NOMO-1 (cell line): ENCODE measurements at regions not wholly inside any gene's neighbourhood (a gene's known extent, or its start where the extent isn't known, plus 50 kb on each side); places are given as distances from the start of the nearest gene placed in this dataset.

ENCODE experiments used
- DNase-seq, 2 experiments: peaks; one replicate each; lab custom pipeline; 2025; ENCODE audit not compliant: unreplicated experiment in 2 of 2; lab: John Stamatoyannopoulos, UW

DNA sequence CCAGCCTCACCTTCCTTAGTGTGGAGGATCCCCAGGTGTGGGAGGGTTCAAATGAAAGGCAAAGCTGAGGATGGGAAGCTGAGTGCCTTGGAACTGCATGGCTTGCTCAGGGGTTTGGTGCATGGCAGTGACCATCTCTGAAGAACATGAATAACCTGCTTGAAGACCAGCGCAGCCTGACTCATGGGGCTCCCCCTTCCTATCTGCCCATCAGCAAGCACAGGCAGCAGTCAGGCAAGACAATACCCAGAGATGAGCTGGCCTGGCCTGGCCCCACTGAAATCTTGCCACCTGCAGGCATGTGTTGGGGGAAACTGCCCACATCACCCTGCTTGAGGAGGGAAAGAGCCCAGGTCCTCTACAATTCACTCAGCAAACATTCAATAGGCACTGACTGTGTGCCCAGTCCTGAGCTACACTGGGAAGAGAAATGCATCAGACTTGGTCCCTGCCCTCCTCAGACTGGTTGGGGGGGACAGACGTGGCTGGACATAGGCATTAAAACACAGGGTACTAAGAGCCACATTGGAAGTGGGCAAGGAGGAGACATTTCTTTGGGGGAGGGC lies 105.0 kb upstream of the ALDH1B1 start:
- no peak for DNase-seq

DNA sequence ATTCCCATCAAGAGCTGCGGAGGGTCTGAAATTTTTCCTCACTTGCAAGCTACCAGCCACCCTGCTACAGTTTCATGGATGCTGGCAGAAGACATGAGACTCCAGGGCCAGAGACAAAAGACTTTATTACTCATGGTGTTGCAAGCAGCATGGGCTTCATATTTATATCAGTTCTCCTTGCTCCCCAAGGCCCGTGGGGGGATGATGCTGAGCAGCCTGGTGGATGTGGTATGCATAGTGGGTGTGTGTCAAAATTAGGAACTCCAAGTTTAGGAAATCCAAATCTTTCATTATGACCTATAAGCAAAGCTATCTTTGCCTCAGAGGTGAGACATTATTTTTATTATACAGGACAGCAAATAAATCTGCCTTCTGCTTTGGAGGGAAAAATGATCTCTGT lies 105.7 kb upstream of the ALDH1B1 start:
- no peak for DNase-seq

DNA sequence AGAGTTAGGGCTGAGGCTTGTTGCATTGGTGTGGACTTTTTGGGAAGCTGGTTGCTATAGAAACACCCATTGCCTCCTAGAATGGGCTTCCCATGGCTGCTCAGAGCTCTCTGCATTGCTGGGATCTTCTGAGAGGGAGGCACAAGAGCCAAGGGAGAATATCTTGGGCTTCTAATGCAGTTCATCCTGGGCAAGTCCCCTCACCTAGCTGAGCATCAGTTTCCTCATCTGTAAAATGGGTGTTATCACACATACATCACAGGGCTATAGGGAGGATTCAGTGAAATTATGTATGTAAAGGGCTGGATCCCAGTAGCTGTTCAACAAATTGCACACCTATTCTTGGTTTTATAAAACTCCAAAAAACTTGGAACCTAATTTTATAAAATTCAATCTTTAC lies 106.1 kb upstream of the ALDH1B1 start:
- no peak for DNase-seq

DNA sequence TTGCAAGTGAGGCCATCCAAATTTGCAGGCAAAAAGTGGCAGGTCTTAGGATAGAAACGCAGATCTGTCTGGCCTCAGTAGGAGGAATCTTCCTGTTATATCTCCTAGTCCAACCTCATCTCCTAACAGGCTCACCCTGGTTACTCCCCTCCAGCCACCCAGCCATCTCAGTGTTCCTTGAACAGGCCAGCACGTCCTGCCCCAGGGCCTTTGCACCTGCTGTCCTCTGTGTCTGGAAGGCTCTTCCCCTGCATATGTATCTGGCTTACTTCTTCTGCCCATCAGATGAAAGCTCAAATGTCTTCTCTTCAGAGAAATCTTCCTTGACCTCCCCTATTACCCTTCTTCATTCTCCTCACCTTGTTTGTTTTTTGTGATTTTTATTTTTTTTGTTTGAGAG lies 107.3 kb upstream of the ALDH1B1 start:
- DNase-seq: no peak

DNA sequence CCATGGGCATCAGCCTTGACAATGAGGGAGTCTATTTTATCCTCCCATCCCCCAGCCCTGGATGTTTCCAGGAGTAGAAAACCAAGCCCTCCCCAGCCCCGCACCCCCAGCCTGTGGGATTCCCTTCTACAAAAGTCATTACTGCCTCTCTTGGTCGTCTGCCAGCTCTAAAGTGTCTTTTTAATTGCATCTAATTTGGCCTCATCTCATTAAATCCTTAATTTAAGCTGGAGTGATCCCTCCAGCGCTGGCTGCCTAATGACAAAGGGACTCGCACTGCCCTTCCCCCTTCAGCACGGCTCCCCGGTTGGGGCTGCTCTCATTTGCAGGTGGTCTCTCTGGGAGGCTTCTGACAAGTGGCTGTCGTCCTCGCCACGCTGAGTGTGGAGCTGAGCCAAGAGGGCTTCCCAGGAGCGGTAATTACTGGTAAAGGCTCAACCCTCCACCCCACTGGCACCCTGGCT lies 107.9 kb upstream of the ALDH1B1 start:
- no peak for DNase-seq

DNA sequence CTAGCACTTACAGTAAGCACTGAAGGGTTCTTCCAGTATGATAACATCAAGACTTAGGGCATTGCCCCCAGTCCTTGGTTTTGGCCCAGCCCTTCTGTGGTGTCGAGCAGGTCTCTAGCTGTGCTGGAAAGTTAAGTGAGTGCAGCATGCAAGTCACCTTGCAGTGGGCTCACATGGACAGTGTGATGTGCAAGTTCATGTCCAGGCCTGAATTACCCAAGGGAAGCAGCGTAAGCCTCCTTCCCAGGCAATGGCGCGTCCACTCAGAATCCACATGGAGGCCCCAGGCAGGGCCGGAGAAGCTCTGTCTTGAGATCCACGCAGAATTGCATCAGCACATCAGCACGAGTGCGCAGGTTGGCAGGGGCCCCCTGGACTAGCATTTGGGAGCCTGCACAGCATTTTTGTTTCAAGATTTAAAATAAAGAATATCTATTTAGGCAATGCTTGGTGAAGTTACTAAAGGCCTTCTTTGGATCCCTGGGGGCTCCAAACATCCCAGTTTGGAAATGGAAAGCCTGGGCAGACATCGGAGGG lies 108.4 kb upstream of the ALDH1B1 start:
- DNase-seq: no peak

DNA sequence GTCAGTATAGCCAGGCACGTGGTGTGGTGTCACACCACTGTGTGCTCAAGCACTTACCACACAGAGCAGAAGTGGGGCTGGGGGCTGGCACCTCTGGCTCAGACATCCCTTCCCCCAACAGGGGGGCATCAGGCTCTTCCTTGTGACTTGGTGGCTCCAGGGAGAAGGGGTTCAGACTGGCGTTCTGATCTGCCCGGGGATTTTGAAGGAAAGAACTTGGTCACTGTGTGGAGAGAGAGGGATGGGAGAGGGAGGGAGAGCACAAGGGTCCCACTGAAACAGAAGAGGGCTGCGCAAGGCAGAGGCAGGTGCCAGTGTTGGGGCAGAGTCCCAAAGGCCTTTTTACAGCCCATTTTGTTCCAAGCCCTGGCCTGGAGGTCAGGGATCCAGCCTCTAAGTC lies 109.7 kb upstream of the ALDH1B1 start:
- DNase-seq: no peak

DNA sequence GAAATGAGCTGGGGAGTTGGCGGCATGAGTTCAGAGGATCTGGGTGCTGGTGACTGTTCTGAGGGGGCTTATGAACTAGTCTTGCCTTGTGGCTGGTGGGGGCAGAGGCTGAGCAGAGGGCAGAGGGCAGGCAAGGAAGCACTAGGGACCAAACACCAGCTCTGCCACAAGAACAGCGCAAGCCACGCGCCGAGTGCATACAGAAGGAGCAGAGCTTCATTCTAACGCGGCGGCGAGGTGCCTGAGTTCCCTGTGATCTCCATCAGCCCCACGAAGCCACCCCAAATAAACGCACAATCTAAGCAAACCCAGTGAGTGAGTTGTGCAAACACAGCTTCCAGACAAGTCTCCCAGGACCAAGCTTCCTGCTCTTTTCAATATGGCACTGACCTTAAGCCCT lies 110.6 kb upstream of the ALDH1B1 start:
- DNase-seq: no peak

DNA sequence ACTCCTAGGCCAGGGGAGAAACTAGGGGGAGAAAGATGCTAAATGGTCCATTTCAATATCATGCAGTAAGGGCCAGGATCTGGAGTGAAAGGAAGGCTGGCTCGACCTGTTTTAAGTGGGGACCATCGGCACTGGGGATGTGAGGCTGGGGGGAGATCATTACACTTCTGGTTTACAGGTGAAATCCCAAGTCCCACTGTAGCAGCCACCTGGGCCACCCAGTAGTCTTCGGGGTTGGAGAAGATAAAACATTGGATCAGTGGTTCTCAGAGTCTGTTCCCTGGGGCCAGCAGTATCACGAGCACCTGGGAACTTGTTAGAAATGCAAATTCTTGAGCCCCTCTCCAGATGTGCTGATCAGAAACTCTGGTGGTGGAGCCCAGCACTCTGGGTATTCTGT lies 111.3 kb upstream of the ALDH1B1 start:
- no peak for DNase-seq

DNA sequence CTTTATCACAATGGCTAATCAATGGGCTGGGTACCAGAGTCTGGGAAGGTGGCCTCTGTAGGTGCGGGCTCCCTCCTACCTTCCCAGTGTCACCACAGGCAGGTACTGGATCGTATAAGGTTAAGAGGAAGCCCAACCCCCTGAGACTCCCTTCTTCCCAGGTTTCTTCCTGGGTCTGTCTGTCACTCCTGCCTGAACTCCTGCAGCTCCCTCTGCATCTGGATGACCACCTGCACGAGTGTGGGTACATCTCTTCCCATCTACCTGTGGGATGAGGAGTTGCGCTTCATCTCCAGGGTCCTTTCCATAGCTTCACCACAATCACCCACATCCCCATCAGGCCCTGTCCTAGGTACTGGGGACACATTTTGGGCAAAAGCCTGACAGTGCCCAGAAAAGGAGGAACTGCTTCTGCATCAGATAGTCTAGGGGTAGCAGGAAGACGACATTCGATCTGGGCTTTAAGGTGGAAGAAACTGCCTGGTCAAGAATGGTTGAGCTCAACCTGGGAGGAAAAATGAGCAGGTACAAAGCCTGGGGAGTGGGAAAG lies 112.2 kb upstream of the ALDH1B1 start:
- DNase-seq: no peak

DNA sequence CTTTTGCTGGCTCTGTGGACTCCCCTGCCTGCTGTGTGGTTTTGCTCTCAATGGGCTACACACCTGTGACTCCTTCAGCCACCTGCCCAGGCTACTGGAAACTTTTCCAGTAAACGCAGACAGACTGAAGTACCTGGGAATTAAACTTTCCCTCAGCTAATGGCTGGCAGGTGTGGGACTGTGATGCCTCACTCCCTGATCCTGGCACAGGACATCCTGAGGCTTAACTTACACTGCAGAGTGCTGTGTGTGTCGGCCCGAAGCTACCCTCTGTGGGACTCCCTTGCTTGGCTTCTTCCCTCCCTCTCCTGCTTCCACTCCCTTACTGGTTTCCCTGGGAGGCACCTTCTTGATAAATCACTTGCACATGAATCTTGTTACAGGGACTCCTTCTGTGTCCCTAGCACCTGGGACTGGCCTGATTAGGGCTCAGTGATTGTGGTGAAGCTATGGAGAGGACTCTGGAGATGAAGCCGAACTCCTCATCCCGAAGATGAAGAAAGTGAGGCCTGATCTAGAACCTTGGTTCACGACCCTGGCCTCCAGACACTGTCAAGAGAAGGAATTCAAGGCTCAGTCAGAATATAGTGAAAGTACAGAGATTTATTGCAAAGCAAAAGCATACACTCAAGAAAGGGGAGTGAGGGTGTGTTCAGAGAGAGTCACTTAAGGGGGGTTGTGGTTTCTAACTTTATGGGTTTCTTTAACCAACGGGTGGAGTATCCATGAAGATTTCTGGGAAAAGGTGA lies 113.4 kb upstream of the ALDH1B1 start:
- DNase-seq: no peak

DNA sequence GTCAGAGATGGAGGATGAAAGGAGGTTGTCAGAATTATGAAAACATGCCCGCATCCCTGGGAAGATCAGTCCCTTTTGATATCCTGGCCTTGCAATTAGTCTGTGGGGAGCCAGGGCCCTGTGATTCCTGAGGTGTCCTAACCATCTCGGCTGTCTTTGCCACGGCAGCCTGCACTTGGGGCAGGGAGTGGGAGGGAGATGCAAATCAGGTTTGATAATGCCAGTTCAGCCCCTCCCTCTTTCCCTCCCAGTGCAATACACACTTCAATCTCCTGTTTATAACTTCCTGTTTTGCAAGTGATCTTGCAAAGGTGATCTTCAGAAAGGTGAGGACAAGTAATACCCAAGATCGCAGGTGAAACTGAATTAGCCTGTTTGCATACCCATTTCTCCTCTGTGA lies 114.0 kb upstream of the ALDH1B1 start:
- no peak for DNase-seq

DNA sequence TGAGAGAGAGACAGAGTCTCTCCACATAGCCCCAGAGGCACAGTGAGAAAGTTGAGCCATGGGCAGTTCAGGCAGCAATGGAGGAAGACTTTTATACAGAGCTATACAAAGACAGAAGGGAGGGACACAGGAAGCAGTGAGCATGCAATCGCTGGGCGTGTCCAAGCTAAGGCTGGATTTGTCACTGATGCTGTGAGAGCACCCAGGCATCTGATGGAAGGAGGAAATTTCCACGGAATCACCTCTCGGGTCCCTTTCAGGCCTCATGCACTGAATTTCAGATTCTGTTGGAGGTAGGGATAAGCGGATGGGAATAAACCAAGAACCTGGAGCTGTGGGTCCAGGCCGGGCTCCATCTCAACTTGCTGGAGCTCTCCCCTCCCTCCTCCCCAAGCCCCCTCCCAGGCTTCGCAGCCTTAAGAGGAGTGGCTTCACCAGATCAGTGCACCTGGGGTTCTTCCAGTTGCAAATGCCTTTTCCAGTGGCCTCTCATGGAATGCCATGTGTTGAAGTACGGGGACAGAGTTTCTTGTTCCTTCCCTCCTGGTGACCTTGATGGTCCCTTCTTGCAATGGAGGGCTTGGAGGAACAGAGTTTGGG lies 114.8 kb upstream of the ALDH1B1 start:
- no peak for DNase-seq

DNA sequence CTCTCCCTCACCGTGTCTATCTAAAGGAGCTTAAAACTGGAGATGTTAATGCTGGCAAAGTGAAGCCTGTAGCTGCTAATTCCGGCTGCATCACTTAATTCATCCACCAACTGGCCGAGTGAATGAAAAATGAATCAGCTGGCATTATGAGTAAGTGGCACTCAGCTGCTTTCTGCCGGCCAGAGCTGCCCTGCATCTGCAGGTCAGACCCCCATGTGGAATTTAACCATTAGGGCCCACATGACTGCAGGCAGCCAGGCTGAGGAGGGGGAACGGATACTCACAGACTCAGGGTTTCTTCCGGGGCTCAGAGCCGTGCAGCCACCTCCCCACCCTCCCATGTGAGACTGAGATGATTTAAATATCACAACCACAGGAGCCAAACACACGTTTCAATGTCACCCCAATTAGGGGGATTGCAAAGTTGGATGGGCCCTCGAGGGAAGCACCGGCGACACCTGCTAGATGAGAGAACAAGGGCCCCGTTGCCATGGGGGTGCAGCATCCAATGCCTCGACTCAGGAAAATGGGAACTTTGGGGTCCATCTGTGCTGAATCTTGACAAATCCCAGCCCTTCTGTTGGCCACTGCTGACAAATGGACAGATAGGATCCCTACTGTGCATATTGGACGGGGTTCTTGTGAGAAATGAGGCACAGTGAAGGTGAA lies 115.6 kb upstream of the ALDH1B1 start:
- no peak for DNase-seq

DNA sequence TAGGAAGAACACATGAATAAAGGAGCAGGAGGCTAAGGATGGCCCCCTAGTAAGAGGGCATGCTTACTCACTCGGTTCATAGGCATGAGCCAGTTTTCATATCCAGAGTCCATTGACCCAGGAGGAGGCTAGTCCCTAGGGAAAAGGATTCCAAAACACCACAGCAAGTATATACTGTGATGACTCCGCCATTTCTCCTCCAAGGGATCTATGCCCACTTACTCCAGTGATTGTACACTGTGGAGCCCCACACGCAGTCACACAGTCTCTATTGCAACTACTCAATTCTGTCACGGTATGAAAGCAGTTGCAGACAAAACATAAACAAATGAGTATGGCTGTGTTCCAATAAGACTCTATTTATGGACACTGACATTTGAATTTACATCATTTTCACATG lies 117.7 kb upstream of the ALDH1B1 start:
- no peak for DNase-seq

DNA sequence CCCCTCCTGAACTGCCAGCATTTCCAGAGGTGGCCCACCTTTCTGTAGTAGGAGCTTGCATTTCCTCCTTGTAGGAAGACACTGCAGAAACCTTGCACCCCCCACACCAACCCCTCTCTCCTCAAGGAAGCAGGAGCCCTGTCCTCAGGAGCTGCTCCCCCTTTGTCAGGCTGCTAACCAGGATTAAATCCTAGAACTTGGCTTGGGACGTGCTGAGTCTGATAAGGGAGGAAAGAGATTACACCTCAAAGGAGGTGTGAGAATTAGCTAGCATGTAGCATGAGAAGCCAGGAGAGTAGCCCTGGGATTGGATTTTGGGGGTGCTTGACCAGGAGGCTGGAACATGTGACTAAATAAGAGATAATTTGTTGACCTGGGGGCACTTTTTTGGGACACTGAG lies 119.8 kb upstream of the ALDH1B1 start:
- DNase-seq: no peak

DNA sequence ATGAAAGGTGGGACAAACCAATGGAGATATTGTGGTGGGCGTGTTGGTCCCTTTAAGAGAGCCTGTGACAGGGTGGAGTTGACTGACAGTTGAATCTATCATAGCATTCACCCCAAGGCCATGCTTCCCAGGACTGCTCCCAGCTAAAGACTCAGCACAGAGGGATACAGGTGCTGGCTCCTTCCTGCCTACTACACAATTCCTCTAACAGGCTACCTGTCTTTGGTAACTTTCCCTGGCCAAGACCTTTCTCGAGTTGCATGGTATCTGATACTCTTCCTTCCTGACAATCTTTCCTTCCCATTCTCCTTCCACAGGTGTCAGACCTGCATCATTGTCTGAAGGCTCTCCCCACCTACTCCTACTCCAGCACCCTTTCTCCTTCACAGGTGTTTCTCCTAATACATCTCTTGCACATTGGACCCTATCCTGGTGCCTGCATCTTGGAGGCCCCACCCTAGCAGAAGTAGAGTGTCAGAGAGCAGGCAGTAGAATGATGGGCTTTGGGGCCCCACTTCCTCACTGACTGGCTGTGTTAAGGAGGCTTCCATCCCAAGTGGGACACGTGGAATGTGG lies 120.7 kb upstream of the ALDH1B1 start:
- DNase-seq: no peak

DNA sequence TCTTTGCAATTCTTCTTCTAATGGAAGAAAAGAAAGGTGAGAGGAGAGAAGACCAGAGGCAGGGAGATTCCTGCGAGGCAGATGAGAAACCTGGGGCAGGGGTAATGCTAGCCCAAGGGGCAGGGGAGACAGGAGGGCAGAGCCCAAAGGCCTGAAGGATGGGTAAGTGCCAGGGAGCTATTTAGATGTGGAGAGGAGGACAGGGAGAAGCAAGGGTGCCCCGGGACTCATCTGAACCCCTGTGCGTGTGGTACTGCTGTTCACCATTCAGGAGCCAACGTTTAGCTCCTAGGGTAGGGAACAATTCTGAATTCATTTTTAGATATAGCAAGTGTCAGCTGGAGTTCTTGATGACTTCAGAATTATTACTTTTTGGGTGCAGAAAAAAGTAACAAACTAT lies 122.7 kb upstream of the ALDH1B1 start:
- DNase-seq: no peak

DNA sequence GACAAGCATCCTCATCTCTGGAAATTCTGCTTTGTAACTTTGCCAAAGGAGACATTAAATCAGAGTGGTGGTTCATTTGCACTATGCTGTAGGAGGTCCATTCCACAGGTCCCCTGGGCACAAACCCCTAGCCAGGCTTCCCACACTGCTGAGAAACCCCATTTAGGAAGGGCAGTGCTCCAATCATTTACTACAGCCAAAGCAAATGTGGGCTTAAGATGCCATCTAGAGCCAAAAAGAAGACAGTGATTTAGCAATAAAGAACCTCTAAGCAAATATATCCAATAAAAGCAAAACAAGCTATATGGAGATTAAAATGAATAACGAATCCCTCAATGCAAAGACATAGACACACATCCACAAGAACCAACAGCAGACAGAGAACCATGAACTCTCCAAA lies 129.0 kb upstream of the ALDH1B1 start:
- no peak for DNase-seq

DNA sequence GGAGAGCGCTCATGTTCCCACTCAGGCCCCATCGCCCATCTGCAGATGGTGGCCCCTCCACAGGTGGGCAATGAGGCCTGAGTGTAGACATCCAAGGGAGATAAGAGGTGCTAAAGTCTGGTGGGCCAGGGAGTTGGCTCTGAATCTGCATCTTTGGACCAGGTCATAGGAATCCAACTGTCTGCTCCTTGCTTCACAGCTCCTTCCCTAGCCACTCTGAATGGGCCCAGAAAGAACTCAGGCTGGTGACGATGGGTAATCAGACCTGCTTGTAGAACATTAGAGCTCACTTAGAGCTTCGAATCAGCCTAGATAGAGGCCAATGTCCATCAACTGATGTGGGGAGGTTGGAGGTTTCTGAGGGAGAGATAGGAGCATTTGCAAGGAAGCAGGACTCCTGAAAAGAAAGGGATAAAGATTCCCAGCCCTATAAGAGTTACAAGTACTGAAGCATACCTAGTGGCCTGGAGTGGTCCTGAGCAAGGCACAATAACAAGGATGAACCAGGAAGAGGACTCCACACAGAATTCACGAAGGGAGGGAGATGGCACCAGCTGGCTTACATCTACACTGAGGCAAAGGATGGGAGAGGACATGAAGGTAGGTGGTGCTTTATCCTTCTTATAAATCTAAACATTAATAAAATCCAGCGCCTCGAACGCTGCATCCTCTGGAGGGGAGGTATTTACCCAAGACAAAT lies 132.8 kb upstream of the ALDH1B1 start:
- no peak for DNase-seq
